HUES6 (cell line): ENCODE measurements at regions not wholly inside any gene's neighbourhood (a gene's known extent, or its start where the extent isn't known, plus 50 kb on each side); places are given as distances from the start of the nearest gene placed in this dataset.

ENCODE experiments used
- H3K27ac ChIP-seq: 2 replicates; pipeline ENCODE4 v1.7.0; 2013; ENCODE audit warnings: low read depth, mild to moderate bottlenecking, low read length, inconsistent platforms
- H3K27me3 ChIP-seq: 2 replicates; pipeline ENCODE4 v1.6.1; 2013; ENCODE audit warnings: low read length; ENCODE audit not compliant: control insufficient read depth, insufficient read depth
- H3K36me3 ChIP-seq: 2 replicates; pipeline ENCODE4 v1.6.1; 2013; ENCODE audit warnings: low read length; ENCODE audit not compliant: control insufficient read depth, insufficient read depth
- H3K4me1 ChIP-seq: 2 replicates; pipeline ENCODE4 v1.6.1; 2013; ENCODE audit warnings: low read length; ENCODE audit not compliant: control insufficient read depth, insufficient read depth
- H3K4me3 ChIP-seq: 2 replicates; pipeline ENCODE4 v1.5.1; 2013; ENCODE audit warnings: low read depth, low read length
- H3K9ac ChIP-seq: one replicate; pipeline ENCODE4 v1.6.1; 2013; ENCODE audit warnings: mild to moderate bottlenecking, low read length
- H3K9me3 ChIP-seq: 2 replicates; pipeline ENCODE4 v1.6.1; 2013; ENCODE audit warnings: low read depth, low read length; ENCODE audit not compliant: control insufficient read depth, insufficient read depth

DNA sequence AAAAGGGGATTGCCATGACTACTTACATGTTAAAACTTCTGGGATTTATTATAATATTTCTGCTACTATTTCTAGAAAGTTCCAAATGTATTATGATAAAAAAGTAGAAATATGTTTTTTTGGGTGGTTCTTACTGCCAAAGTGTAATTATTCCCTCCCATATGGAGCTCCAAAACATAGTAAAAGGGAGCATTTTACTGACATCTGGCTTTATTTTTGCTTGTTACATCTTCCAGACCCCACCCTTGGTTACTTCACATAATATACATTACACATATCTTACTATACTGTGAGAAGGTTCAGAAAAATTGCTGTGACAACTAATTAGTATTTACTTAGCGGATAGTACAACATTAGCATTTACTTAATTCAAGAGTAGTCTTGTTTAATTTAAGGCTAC, 205.1 kb upstream of the TLL1 start:
- H3K27ac ChIP-seq = no peak overlapping the region
- H3K4me3 ChIP-seq = no peak overlapping the region
- H3K27me3 ChIP-seq = no peaks in the 10 kb centered on the region
- H3K36me3 ChIP-seq = no peaks in the 10 kb centered on the region
- H3K9me3 ChIP-seq = no peaks in the 10 kb centered on the region
- H3K4me1 ChIP-seq = peaks cover 7% of the 10 kb centered on the region
- no peak overlapping the region for H3K9ac ChIP-seq

- Histone ChIP-seq H3K4me1 (peaks cover 7% of the 10 kb centered on the region), H3K4me3 (no peak overlapping the region), H3K9ac (no peak overlapping the region), H3K36me3 (no peaks in the 10 kb centered on the region), H3K27me3 (no peaks in the 10 kb centered on the region), H3K27ac (no peak overlapping the region), H3K9me3 (no peaks in the 10 kb centered on the region)
Observed at GRCh38 chr4:165668694-165669093, 204.3 kb upstream of the TLL1 start.

GRCh38 chr4:165677081-165677480, 196.0 kb upstream of the TLL1 start:
- Histone ChIP-seq H3K27ac (no peak overlapping the region), H3K9me3 (no peaks in the 10 kb centered on the region), H3K4me1 (no peaks in the 10 kb centered on the region), H3K36me3 (no peaks in the 10 kb centered on the region), H3K9ac (no peak overlapping the region), H3K4me3 (no peak overlapping the region), H3K27me3 (no peaks in the 10 kb centered on the region)

- H3K9ac ChIP-seq = no peak overlapping the region
- no peaks in the 10 kb centered on the region for H3K27me3 ChIP-seq
- H3K4me1 ChIP-seq = no peaks in the 10 kb centered on the region
- H3K36me3 ChIP-seq = no peaks in the 10 kb centered on the region
- no peak overlapping the region for H3K4me3 ChIP-seq
- H3K27ac ChIP-seq = no peak overlapping the region
- no peaks in the 10 kb centered on the region for H3K9me3 ChIP-seq
Observed at GRCh38 chr4:165678236-165678935, 194.7 kb upstream of the TLL1 start.

GRCh38 chr4:165678936-165679325, 194.1 kb upstream of the TLL1 start:
- no peaks in the 10 kb centered on the region for H3K27me3 ChIP-seq
- H3K4me3 ChIP-seq = no peak overlapping the region
- H3K4me1 ChIP-seq = no peaks in the 10 kb centered on the region
- H3K9ac ChIP-seq = no peak overlapping the region
- H3K36me3 ChIP-seq = no peaks in the 10 kb centered on the region
- no peak overlapping the region for H3K27ac ChIP-seq
- H3K9me3 ChIP-seq = no peaks in the 10 kb centered on the region

DNA sequence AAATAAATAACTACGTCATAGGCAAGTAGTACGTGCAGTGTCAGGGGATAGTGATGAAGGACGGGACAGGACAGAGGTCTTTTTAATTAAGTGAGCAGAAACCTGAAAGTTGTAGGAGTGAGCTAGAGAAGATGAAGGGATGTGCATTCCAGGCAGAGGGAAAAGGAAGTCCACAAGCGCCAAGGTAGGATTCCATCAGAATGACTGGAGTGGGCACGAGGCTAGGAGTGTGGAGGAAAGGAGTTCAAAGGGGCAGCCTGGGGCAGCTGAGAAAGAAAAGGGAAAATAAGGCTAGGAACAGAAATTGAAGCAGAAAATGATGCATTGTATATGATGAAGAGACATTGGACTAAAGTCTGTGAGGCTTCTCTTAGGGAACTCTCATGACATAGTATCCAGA, 192.2 kb upstream of the TLL1 start:
- H3K4me3 ChIP-seq = no peak overlapping the region
- no peaks in the 10 kb centered on the region for H3K27me3 ChIP-seq
- H3K9ac ChIP-seq = no peak overlapping the region
- H3K4me1 ChIP-seq = no peaks in the 10 kb centered on the region
- no peak overlapping the region for H3K27ac ChIP-seq
- no peaks in the 10 kb centered on the region for H3K9me3 ChIP-seq
- H3K36me3 ChIP-seq = no peaks in the 10 kb centered on the region

- H3K36me3 ChIP-seq = no peaks in the 10 kb centered on the region
- no peaks in the 10 kb centered on the region for H3K27me3 ChIP-seq
- no peak overlapping the region for H3K9ac ChIP-seq
- H3K4me1 ChIP-seq = no peaks in the 10 kb centered on the region
- H3K27ac ChIP-seq = no peak overlapping the region
- no peaks in the 10 kb centered on the region for H3K9me3 ChIP-seq
- no peak overlapping the region for H3K4me3 ChIP-seq
Observed at GRCh38 chr4:165682611-165683010, 190.4 kb upstream of the TLL1 start.

DNA sequence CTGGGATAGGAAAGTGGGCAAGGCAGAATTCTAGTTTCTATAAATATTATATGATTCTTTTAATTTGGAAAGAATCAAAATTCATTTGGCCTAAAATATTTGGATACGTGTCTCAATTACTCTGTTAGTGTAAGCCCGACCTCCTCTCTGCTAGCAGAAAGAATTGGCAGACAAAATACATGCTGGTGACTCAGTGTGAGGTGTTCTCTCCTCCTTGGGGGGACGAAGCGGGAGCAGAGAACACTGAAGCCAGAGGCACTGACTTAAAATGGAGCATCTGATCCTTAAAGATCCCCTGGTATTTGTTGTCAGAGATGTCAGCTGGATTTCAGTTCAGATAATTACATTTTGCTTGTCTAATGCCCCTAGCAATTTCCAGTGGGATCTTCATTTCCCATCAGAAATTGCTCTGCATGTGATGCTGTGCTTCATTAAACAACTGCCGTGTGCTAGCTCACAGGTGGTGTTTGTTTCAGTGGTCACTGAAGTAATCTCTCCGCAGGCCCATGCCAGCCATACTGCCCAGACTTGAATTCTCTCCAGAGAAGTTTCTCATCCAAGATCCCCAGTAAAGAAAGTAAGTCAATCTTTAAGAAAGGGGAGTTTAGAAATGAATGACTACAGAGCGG, 188.7 kb upstream of the TLL1 start:
- Histone ChIP-seq H3K9ac (no peak overlapping the region), H3K27ac (no peak overlapping the region), H3K4me3 (no peak overlapping the region), H3K27me3 (no peaks in the 10 kb centered on the region), H3K9me3 (no peaks in the 10 kb centered on the region), H3K4me1 (no peaks in the 10 kb centered on the region), H3K36me3 (no peaks in the 10 kb centered on the region)

DNA sequence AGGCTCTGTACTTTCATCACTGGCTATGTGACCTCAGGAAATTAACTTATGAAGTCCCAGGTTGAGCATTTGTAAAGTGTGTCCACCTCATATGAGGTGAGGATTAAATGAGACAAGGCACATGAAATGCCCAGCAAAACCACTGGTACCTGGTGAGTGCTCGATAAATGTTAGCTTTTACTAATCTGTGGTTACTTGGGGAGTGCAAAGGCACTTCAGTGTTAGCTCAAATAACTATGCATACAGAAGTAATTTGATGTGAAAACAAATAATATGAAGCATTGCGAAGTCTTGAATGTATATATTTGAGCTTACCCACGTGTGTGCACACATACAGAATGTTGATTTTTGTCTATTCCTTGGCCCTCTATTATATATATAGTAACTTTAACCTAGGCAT, 186.3 kb upstream of the TLL1 start:
- no peaks in the 10 kb centered on the region for H3K36me3 ChIP-seq
- H3K4me1 ChIP-seq = no peaks in the 10 kb centered on the region
- H3K4me3 ChIP-seq = no peak overlapping the region
- no peak overlapping the region for H3K9ac ChIP-seq
- no peaks in the 10 kb centered on the region for H3K27me3 ChIP-seq
- H3K27ac ChIP-seq = no peak overlapping the region
- H3K9me3 ChIP-seq = no peaks in the 10 kb centered on the region

DNA sequence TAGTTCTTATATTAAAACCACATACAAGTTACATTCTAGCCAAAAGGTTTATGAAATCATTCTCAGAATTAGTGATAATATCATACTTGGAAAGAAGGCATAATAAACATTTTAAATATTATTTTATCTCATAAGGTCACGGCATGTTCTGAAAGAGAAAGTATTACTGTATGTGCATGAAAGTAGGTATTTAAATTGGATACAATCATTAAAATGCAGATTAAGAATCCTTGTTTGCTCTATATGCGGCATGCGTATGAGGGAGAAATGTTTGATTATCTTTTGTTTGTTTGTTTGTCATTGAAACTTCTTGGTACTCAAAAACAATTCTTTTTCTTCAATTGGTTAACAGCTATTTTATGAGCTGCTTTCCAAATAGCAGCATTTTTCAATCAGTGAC, 183.9 kb upstream of the TLL1 start:
- Histone ChIP-seq H3K9me3 (no peaks in the 10 kb centered on the region), H3K9ac (no peak overlapping the region), H3K4me3 (no peak overlapping the region), H3K36me3 (no peaks in the 10 kb centered on the region), H3K27me3 (no peaks in the 10 kb centered on the region), H3K4me1 (no peaks in the 10 kb centered on the region), H3K27ac (no peak overlapping the region)

- H3K27ac ChIP-seq = no peak overlapping the region
- no peaks in the 10 kb centered on the region for H3K4me1 ChIP-seq
- H3K4me3 ChIP-seq = no peak overlapping the region
- no peak overlapping the region for H3K9ac ChIP-seq
- no peaks in the 10 kb centered on the region for H3K36me3 ChIP-seq
- H3K27me3 ChIP-seq = no peaks in the 10 kb centered on the region
- H3K9me3 ChIP-seq = no peaks in the 10 kb centered on the region
Observed at GRCh38 chr4:165692082-165692481, 181.0 kb upstream of the TLL1 start.
